Prostate gland (tissue), 2 donors: ENCODE measurements at regions not wholly inside any gene's neighbourhood (a gene's known extent, or its start where the extent isn't known, plus 50 kb on each side); places are given as distances from the start of the nearest gene placed in this dataset.

Experiments
- DNase-seq: peaks from one replicate; pipeline ENCODE4 v3.0.0-alpha.2; 2019; ENCODE audit warnings: low spot score
- H3K27ac ChIP-seq, 2 donors: fragments of 200-600 bp; sonication (generic); 2 replicates each; pipeline ENCODE4 v1.5.1; 2017 to 2019
- H3K27me3 ChIP-seq: fragments of 200-600 bp; sonication (generic); replicated peaks from 2 replicates; pipeline ENCODE4 v1.5.1; 2019; ENCODE audit not compliant: insufficient read depth
- H3K36me3 ChIP-seq, 2 donors: fragments of 200-600 bp; sonication (generic); 1 replicate in 1 of 2; 2 replicates in 1 of 2; pipeline versions ENCODE4 v1.5.1 to v1.8.1; 2017 to 2019
- H3K4me1 ChIP-seq: fragments of 200-600 bp; sonication (generic); replicated peaks from 2 replicates; pipeline ENCODE4 v1.5.1; 2019
- H3K4me3 ChIP-seq, 2 donors: fragments of 200-600 bp; sonication (generic); 2 replicates each; pipeline ENCODE4 v1.5.1; 2017 to 2019
- H3K9me3 ChIP-seq: fragments of 200-600 bp; sonication (generic); 2 replicates; pipeline ENCODE4 v1.5.1; 2017
- CTCF ChIP-seq, 4 experiments: fragments of 200-600 bp in 2 of 4; fragments of 450-650 bp in 2 of 4; sonication (generic) in 2 of 4; IDR thresholded peaks; 1 replicate in 3 of 4; 2 replicates in 1 of 4; pipeline ENCODE4 v1.5.1; 2016 to 2019; ENCODE audit warnings: antibody characterized with exemption in 4 of 4, mild to moderate bottlenecking in 2 of 4, moderate library complexity in 2 of 4
- POLR2A ChIP-seq: fragments of 450-650 bp; IDR thresholded peaks from one replicate; pipeline ENCODE4 v1.6.1; 2016; ENCODE audit warnings: antibody characterized with exemption, mild to moderate bottlenecking
- POLR2AphosphoS5 ChIP-seq: sonication (generic); formaldehyde crosslinking; IDR thresholded peaks from one replicate; pipeline ENCODE4 v1.6.1; 2017; ENCODE audit warnings: antibody characterized with exemption
- WGBS: methylation state at CpG from one replicate; pipeline ENCODE4 v1.1.5; 2018; 5-methylcytosine and 5-hydroxymethylcytosine counted together
- intact Hi-C: fragments of 100-400 bp; cut with DNase I; formaldehyde crosslinking; loops from one replicate; pipeline ENCODE4 v1.14.2; 2022

GRCh38 chr9:1311462-1312042 is 261.4 kb downstream of the DMRT2 start:
- TF ChIP-seq CTCF (IDR thresholded peaks at IDR 0.05) (no peak), POLR2AphosphoS5 (no peak), POLR2A (no peak)
- H3K27me3 ChIP-seq, result no peaks in the 10 kb centered on the region
- no peak overlapping the region for H3K27ac ChIP-seq
- no peaks in the 10 kb centered on the region for H3K9me3 ChIP-seq
- no peaks in the 10 kb centered on the region for H3K36me3 ChIP-seq
- no peaks in the 10 kb centered on the region for H3K4me1 ChIP-seq
- intact Hi-C loops, result no loop called here
- WGBS, result 95% methylated on average over 2 of the region's 2 CpGs
- no peak overlapping the region for H3K4me3 ChIP-seq
- no peak for DNase-seq

- no peak overlapping the region for H3K27ac ChIP-seq
- no peak for DNase-seq
- TF ChIP-seq CTCF (IDR thresholded peaks at IDR 0.05), result no peak
- TF ChIP-seq POLR2A, result no peak
- TF ChIP-seq POLR2AphosphoS5, result no peak
- intact Hi-C loops, result no loop called here
- no peaks in the 10 kb centered on the region for H3K36me3 ChIP-seq
- no peaks in the 10 kb centered on the region for H3K9me3 ChIP-seq
- no peak overlapping the region for H3K4me3 ChIP-seq
- WGBS, result 72% methylated on average over 4 of the region's 4 CpGs
- H3K4me1 ChIP-seq, result no peaks in the 10 kb centered on the region
- no peaks in the 10 kb centered on the region for H3K27me3 ChIP-seq
Measured at GRCh38 chr9:1319436-1319835, 269.3 kb downstream of the DMRT2 start.

- intact Hi-C loops, result no loop called here
- H3K27ac ChIP-seq, result no peak overlapping the region
- TF ChIP-seq POLR2A, result no peak
- no peak for TF ChIP-seq POLR2AphosphoS5
- TF ChIP-seq CTCF (IDR thresholded peaks at IDR 0.05), result no peak
- no peaks in the 10 kb centered on the region for H3K27me3 ChIP-seq
- no peaks in the 10 kb centered on the region for H3K9me3 ChIP-seq
- no peaks in the 10 kb centered on the region for H3K36me3 ChIP-seq
- DNase-seq, result no peak
- 71% methylated on average over 5 of the region's 5 CpGs for WGBS
- H3K4me3 ChIP-seq, result no peak overlapping the region
- no peaks in the 10 kb centered on the region for H3K4me1 ChIP-seq
Measured at GRCh38 chr9:1320051-1320557, 269.9 kb downstream of the DMRT2 start.

GRCh38 chr9:1320607-1321195 is 270.5 kb downstream of the DMRT2 start:
- intact Hi-C loops, result no loop called here
- 42% methylated on average over 7 of the region's 7 CpGs for WGBS
- no peak for TF ChIP-seq CTCF (IDR thresholded peaks at IDR 0.05)
- H3K4me1 ChIP-seq, result no peaks in the 10 kb centered on the region
- no peaks in the 10 kb centered on the region for H3K9me3 ChIP-seq
- no peak for DNase-seq
- H3K27ac ChIP-seq, result no peak overlapping the region
- no peaks in the 10 kb centered on the region for H3K27me3 ChIP-seq
- H3K4me3 ChIP-seq, result no peak overlapping the region
- H3K36me3 ChIP-seq, result no peaks in the 10 kb centered on the region

- H3K4me1 ChIP-seq, result no peaks in the 10 kb centered on the region
- DNase-seq, result no peak
- H3K4me3 ChIP-seq, result no peak overlapping the region
- H3K36me3 ChIP-seq, result no peaks in the 10 kb centered on the region
- 62% methylated on average over 3 of the region's 3 CpGs for WGBS
- intact Hi-C loops, result no loop called here
- no peaks in the 10 kb centered on the region for H3K9me3 ChIP-seq
- no peaks in the 10 kb centered on the region for H3K27me3 ChIP-seq
- TF ChIP-seq POLR2AphosphoS5 (no peak), POLR2A (no peak), CTCF (IDR thresholded peaks at IDR 0.05) (no peak)
- H3K27ac ChIP-seq, result no peak overlapping the region
Measured at GRCh38 chr9:1327467-1327866, 277.3 kb downstream of the DMRT2 start.
